ENCODE measurements at regions not wholly inside any gene's neighbourhood (a gene's known extent, or its start where the extent isn't known, plus 50 kb on each side); places are given as distances from the start of the nearest gene placed in this dataset.

- H3K27ac ChIP-seq: no peak overlapping the region
- H3K4me1 ChIP-seq: no peaks in the 10 kb centered on the region
- no peaks in the 10 kb centered on the region for H3K36me3 ChIP-seq
- H3K4me3 ChIP-seq: no peak overlapping the region
- TF ChIP-seq CTCF (IDR thresholded peaks at IDR 0.05) (no peak), POLR2A (IDR thresholded peaks at IDR 0.05) (no peak)
- no peaks in the 10 kb centered on the region for H3K27me3 ChIP-seq
- no peaks in the 10 kb centered on the region for H3K9me3 ChIP-seq
- intact Hi-C loops (cut with DNase I): no loop called here
- WGBS, 2 donors: 51 to 69% methylated on average over 5 of the region's 5 CpGs
- no peak for DNase-seq
Observed at GRCh38 chr4:157550028-157550427, 329.5 kb downstream of the GRIA2 start.

- Histone ChIP-seq H3K4me1 (no peaks in the 10 kb centered on the region), H3K4me3 (no peak overlapping the region), H3K9me3 (peaks cover 0 to 17% (median 17%) of the 10 kb centered on the region in 3 donors), H3K27me3 (no peaks in the 10 kb centered on the region), H3K36me3 (no peaks in the 10 kb centered on the region), H3K27ac (no peak overlapping the region)
- TF ChIP-seq POLR2A (IDR thresholded peaks at IDR 0.05) (no peak), CTCF (IDR thresholded peaks at IDR 0.05) (no peak)
- WGBS, 2 donors: 67 to 88% methylated on average over 1 of the region's 1 CpG
- DNase-seq: no peak
- intact Hi-C loops (cut with DNase I): no loop called here
Observed at GRCh38 chr4:157527954-157528353, 307.4 kb downstream of the GRIA2 start.

GRCh38 chr4:157521906-157522305 lies 301.4 kb downstream of the GRIA2 start:
- no peak for TF ChIP-seq CTCF (IDR thresholded peaks at IDR 0.05)
- no peak for TF ChIP-seq POLR2A (IDR thresholded peaks at IDR 0.05)
- Histone ChIP-seq H3K9me3 (no peaks in the 10 kb centered on the region), H3K36me3 (no peaks in the 10 kb centered on the region), H3K4me3 (no peak overlapping the region), H3K27me3 (no peaks in the 10 kb centered on the region), H3K27ac (no peak overlapping the region), H3K4me1 (no peaks in the 10 kb centered on the region)
- WGBS, 2 donors: 55 to 62% methylated on average over 2 of the region's 2 CpGs
- intact Hi-C loops (cut with DNase I): no loop called here
- no peak for DNase-seq

GRCh38 chr4:157514711-157515110 lies 294.2 kb downstream of the GRIA2 start:
- no peaks in the 10 kb centered on the region for H3K36me3 ChIP-seq
- H3K9me3 ChIP-seq: no peaks in the 10 kb centered on the region
- intact Hi-C loops (cut with DNase I): no loop called here
- WGBS, 2 donors: 72% methylated on average over 3 of the region's 3 CpGs; no CpG with 5 or more reads in 1 of the 2 donors
- TF ChIP-seq CTCF (IDR thresholded peaks at IDR 0.05): no peak
- H3K27ac ChIP-seq: no peak overlapping the region
- DNase-seq: no peak
- no peaks in the 10 kb centered on the region for H3K27me3 ChIP-seq
- no peak overlapping the region for H3K4me3 ChIP-seq
- no peaks in the 10 kb centered on the region for H3K4me1 ChIP-seq

GRCh38 chr4:157509341-157509740 lies 288.8 kb downstream of the GRIA2 start:
- Histone ChIP-seq H3K27me3 (no peaks in the 10 kb centered on the region), H3K36me3 (no peaks in the 10 kb centered on the region), H3K4me1 (no peaks in the 10 kb centered on the region), H3K9me3 (no peaks in the 10 kb centered on the region), H3K27ac (no peak overlapping the region), H3K4me3 (no peak overlapping the region)
- no peak for DNase-seq
- intact Hi-C loops (cut with DNase I): no loop called here
- TF ChIP-seq CTCF (IDR thresholded peaks at IDR 0.05) (no peak), POLR2A (IDR thresholded peaks at IDR 0.05) (no peak)
- WGBS, 2 donors: 53 to 54% methylated on average over 3 of the region's 3 CpGs

All from esophagus squamous epithelium (tissue), 5 donors.